ENCODE measurements at regions not wholly inside any gene's neighbourhood (a gene's known extent, or its start where the extent isn't known, plus 50 kb on each side); places are given as distances from the start of the nearest gene placed in this dataset.
"Not testable (repeated sequence)": the region's sequence is repeated elsewhere in the genome, so short reads cannot be mapped to it uniquely, and the experiment has no call there.

GRCh38 chr12:58011676-58012075 lies 70.3 kb downstream of the ATP23 start:
- H3K36me3 ChIP-seq (ENCODE audit: control insufficient read depth in 1 of 2, insufficient read depth in 2 of 2, low read length in 2 of 2) = no peaks in the 10 kb centered on the region
- H2AFZ ChIP-seq (ENCODE audit: low read depth, low read length, poor library complexity, severe bottlenecking) = no peak overlapping the region
- no peak overlapping the region for H3K4me3 ChIP-seq (replicated peaks in 1 of 2; ENCODE audit: low read depth in 1 of 2, low read length in 2 of 2)
- H3K79me2 ChIP-seq (ENCODE audit: insufficient read depth, low read length) = no peaks in the 10 kb centered on the region
- no peaks in the 10 kb centered on the region for H3K4me1 ChIP-seq (ENCODE audit: control insufficient read depth in 1 of 2, insufficient read depth in 2 of 2, low read length in 2 of 2)
- no peaks in the 10 kb centered on the region for H3K27me3 ChIP-seq (ENCODE audit: insufficient read depth, low read length)
- RAD21 ChIA-PET (ENCODE audit: low non-redundant PET in 1 of 2, low total read pairs in 2 of 2, uncharacterized antibody in 2 of 2, unreplicated experiment in 2 of 2) = no interaction called here
- no peaks in the 10 kb centered on the region for H4K20me1 ChIP-seq (ENCODE audit: insufficient read depth)
- no TSS peak for BruUV-seq (replicated peaks)
- no peaks in the 10 kb centered on the region for H3K9me3 ChIP-seq (ENCODE audit: control insufficient read depth in 1 of 2, insufficient read depth in 1 of 2, low read depth in 1 of 2, low read length in 2 of 2)
- CTCF ChIA-PET = no interaction called here
- POLR2A ChIA-PET = no interaction called here
- ATAC-seq (no peak), DNase-seq (ENCODE audit: low read depth, low spot score) (no peak)
- intact Hi-C loops (cut with micrococcal nuclease) = no loop called here
- no peak overlapping the region for H3K4me2 ChIP-seq (ENCODE audit: low read length)
- no peak overlapping the region for H3K27ac ChIP-seq (ENCODE audit: low read depth, low read length)
- TF ChIP-seq RAD21 (IDR thresholded peaks at IDR 0.05; ENCODE audit: low read depth) = no peak
- TF ChIP-seq YY1 (IDR thresholded peaks at IDR 0.05; ENCODE audit: extremely low read depth, insufficient replicate concordance, low read depth, low read length) = no peak
- TF ChIP-seq POLR2AphosphoS5 (IDR thresholded peaks at IDR 0.05; ENCODE audit: low read depth, low read length) = no peak
- TF ChIP-seq CEBPB (IDR thresholded peaks at IDR 0.05; ENCODE audit: low read depth) = no peak
- TF ChIP-seq EGR1 (IDR thresholded peaks at IDR 0.05; ENCODE audit: low read depth) = no peak
- no peak for TF ChIP-seq TCF7L2 (IDR thresholded peaks at IDR 0.05; ENCODE audit: borderline replicate concordance, extremely low read depth, insufficient read depth, insufficient read length)
- TF ChIP-seq JUND (IDR thresholded peaks at IDR 0.05) = no peak
- TF ChIP-seq ELF1 (IDR thresholded peaks at IDR 0.05; ENCODE audit: borderline replicate concordance, low read depth) = no peak
- no peak for TF ChIP-seq EZH2 (IDR thresholded peaks at IDR 0.05)
- no peak for TF ChIP-seq ZFX (IDR thresholded peaks at IDR 0.05)
- no peak for TF ChIP-seq SRF (IDR thresholded peaks at IDR 0.05; ENCODE audit: low read depth)
- TF ChIP-seq MAX (IDR thresholded peaks at IDR 0.05) = no peak
- no peak for TF ChIP-seq FOSL1 (IDR thresholded peaks at IDR 0.05; ENCODE audit: low read depth)
- TF ChIP-seq CBX3 (IDR thresholded peaks at IDR 0.05; ENCODE audit: low read depth) = no peak
- TF ChIP-seq POLR2A (IDR thresholded peaks at IDR 0.05; ENCODE audit: borderline replicate concordance, extremely low read depth, insufficient read depth, insufficient read length) = no peak
- TF ChIP-seq, protein P1, sequence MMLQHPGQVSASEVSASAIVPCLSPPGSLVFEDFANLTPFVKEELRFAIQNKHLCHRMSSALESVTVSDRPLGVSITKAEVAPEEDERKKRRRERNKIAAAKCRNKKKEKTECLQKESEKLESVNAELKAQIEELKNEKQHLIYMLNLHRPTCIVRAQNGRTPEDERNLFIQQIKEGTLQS (IDR thresholded peaks at IDR 0.05) = no peak
- no peak for TF ChIP-seq REST (IDR thresholded peaks at IDR 0.05; ENCODE audit: low read depth)
- H3K9ac ChIP-seq (ENCODE audit: low read length) = no peak overlapping the region
- H3K9me2 ChIP-seq (ENCODE audit: insufficient read depth) = no peaks in the 10 kb centered on the region

- H3K27ac ChIP-seq (ENCODE audit: low read depth, low read length); H3K4me3 ChIP-seq (replicated peaks in 1 of 2; ENCODE audit: low read depth in 1 of 2, low read length in 2 of 2); DNase-seq (ENCODE audit: low read depth, low spot score); H3K4me1 ChIP-seq (ENCODE audit: control insufficient read depth in 1 of 2, insufficient read depth in 2 of 2, low read length in 2 of 2); H3K9ac ChIP-seq (ENCODE audit: low read length); H3K36me3 ChIP-seq (ENCODE audit: control insufficient read depth in 1 of 2, insufficient read depth in 2 of 2, low read length in 2 of 2); H3K27me3 ChIP-seq (ENCODE audit: insufficient read depth, low read length); intact Hi-C loops (cut with micrococcal nuclease); H4K20me1 ChIP-seq (ENCODE audit: insufficient read depth); BruUV-seq (replicated peaks); ATAC-seq; H3K9me2 ChIP-seq (ENCODE audit: insufficient read depth); H2AFZ ChIP-seq (ENCODE audit: low read depth, low read length, poor library complexity, severe bottlenecking); H3K79me2 ChIP-seq (ENCODE audit: insufficient read depth, low read length); CTCF ChIA-PET; H3K4me2 ChIP-seq (ENCODE audit: low read length); H3K9me3 ChIP-seq (ENCODE audit: control insufficient read depth in 1 of 2, insufficient read depth in 1 of 2, low read depth in 1 of 2, low read length in 2 of 2); POLR2A ChIA-PET; RAD21 ChIA-PET (ENCODE audit: low non-redundant PET in 1 of 2, low total read pairs in 2 of 2, uncharacterized antibody in 2 of 2, unreplicated experiment in 2 of 2): not testable (repeated sequence)
Measured at GRCh38 chr12:58022379-58023020, 81.1 kb downstream of the ATP23 start.
